Neural crest cell (in vitro differentiated cells): ENCODE measurements at regions not wholly inside any gene's neighbourhood (a gene's known extent, or its start where the extent isn't known, plus 50 kb on each side); places are given as distances from the start of the nearest gene placed in this dataset.

Experiments
- DNase-seq: peaks from one replicate; pipeline ENCODE4 v3.0.0; 2021; ENCODE audit warnings: low read depth, mixed read lengths, low spot score
- H3K27ac Mint-ChIP-seq: one replicate; pipeline ENCODE4 v1.8.0; 2021; ENCODE audit warnings: mild to moderate bottlenecking, mixed read lengths; ENCODE audit not compliant: unreplicated experiment
- H3K27me3 Mint-ChIP-seq: 2 replicates; pipeline ENCODE4 v1.8.0; 2021; ENCODE audit warnings: low read depth, mild to moderate bottlenecking, mixed read lengths
- H3K36me3 Mint-ChIP-seq: 2 replicates; pipeline ENCODE4 v1.8.0; 2021; ENCODE audit warnings: low read depth, mild to moderate bottlenecking, mixed read lengths
- H3K4me1 Mint-ChIP-seq: 2 replicates; pipeline ENCODE4 v1.8.0; 2021; ENCODE audit warnings: mixed read lengths
- H3K4me3 Mint-ChIP-seq: one replicate; pipeline ENCODE4 v1.8.0; 2021; ENCODE audit warnings: mild to moderate bottlenecking, mixed read lengths
- H3K9me3 Mint-ChIP-seq: 2 replicates; pipeline ENCODE4 v1.8.0; 2021; ENCODE audit warnings: mixed read lengths
- TF ChIP-seq, protein P1 (sequence below): fragments of 200-600 bp; sonication (generic); conservative IDR thresholded peaks from 2 replicates; pipeline ENCODE4 v1.5.0; 2021; ENCODE audit warnings: antibody characterized with exemption, mild to moderate bottlenecking

DNA sequence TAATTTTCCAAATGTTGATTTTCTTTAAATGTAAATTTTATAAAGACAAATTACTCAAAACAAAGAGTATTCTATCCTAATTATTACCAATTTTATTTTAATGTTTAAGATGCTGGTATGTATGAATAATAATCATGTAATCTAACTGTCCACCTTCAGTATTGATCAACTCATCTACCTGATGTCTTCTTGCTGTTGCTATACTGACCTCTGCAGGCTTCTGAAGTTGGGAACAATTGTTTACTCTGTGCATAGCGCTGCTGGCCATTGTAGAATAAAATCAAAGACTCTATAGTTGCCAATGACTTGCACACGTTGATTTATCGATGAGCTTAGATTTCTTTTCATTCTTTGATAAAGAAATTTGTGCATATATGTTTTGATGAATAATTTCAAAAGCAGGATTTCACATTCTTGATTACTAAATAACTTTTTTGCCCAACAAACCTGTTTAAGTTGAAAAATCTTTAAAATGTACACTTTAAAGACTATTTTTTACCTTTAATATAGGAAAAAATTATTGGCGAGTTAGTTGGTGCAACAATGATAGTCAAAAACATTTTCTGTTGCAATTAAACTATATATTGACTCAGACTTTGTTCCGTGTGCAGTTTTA, 282.3 kb downstream of the TFEC start:
- Mint-ChIP-seq H3K4me1 (no peaks in the 10 kb centered on the region), H3K27me3 (no peaks in the 10 kb centered on the region), H3K4me3 (no peak overlapping the region), H3K36me3 (no peaks in the 10 kb centered on the region), H3K27ac (no peak overlapping the region), H3K9me3 (no peaks in the 10 kb centered on the region)
- TF ChIP-seq, protein P1, sequence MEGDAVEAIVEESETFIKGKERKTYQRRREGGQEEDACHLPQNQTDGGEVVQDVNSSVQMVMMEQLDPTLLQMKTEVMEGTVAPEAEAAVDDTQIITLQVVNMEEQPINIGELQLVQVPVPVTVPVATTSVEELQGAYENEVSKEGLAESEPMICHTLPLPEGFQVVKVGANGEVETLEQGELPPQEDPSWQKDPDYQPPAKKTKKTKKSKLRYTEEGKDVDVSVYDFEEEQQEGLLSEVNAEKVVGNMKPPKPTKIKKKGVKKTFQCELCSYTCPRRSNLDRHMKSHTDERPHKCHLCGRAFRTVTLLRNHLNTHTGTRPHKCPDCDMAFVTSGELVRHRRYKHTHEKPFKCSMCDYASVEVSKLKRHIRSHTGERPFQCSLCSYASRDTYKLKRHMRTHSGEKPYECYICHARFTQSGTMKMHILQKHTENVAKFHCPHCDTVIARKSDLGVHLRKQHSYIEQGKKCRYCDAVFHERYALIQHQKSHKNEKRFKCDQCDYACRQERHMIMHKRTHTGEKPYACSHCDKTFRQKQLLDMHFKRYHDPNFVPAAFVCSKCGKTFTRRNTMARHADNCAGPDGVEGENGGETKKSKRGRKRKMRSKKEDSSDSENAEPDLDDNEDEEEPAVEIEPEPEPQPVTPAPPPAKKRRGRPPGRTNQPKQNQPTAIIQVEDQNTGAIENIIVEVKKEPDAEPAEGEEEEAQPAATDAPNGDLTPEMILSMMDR = peak; percentile 56
- DNase-seq = no peak

DNA sequence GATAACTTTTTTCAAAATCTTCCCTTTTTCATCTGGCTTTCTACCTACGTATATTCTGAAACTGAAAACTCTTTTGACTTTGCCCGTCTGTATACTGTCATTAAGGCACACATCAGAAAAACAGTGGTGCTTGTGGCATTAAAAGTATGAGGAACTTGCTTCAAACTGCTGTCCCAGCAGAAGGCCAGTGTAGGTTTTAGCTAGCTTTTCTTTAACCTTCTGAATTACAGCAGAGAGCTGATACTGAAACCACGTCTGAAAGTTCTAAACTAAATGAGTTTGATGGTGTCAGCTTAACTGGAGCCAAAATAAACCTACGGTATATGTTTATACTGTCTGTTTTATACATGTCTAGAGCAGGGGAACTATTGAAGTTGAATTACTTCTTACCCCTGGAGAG, 283.4 kb downstream of the TFEC start:
- H3K4me1 Mint-ChIP-seq = no peaks in the 10 kb centered on the region
- no peak overlapping the region for H3K4me3 Mint-ChIP-seq
- H3K27me3 Mint-ChIP-seq = no peaks in the 10 kb centered on the region
- TF ChIP-seq, protein P1 = no peak
- H3K36me3 Mint-ChIP-seq = no peaks in the 10 kb centered on the region
- no peaks in the 10 kb centered on the region for H3K9me3 Mint-ChIP-seq
- no peak overlapping the region for H3K27ac Mint-ChIP-seq
- DNase-seq = no peak

DNA sequence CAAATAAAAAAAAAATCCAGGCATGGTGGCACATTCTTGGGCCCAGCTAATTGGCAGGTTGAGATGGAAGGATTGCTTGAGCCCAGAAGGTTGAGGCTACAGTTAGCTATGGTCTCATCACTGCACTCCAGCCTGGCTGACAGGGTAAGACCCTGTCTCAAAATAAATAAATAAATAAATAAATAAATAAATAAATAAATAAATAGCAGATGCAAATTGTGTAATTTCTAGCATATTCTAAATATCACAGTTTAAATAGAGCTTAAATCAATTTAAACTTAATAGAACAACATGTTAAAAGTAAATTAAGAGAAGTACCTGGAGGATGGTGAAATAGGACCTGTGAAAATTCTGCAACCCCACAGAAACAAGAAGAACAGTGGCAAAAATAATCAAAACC, 290.5 kb downstream of the TFEC start:
- H3K4me3 Mint-ChIP-seq = no peak overlapping the region

DNA sequence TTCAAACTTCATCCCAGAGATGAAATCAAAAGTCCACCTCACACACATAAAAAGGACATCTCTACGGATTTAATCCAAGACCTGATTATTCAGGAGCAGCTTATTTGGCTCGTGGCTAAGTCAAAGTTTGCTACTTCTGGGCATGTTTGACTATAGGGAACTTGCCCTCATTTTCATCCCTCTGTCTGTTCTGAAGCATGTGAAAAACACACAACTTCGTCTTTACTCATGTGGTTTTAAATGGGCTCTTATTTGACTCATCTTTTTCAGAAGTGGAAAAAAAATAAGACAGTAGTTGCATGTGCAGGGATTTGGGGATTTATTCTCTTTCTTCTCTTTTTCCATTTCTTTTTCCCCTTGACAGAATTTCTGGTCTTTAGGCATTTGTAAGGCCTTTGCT, 295.9 kb downstream of the TFEC start:
- H3K9me3 Mint-ChIP-seq = peaks cover 3% of the 10 kb centered on the region
- no peak overlapping the region for H3K27ac Mint-ChIP-seq

More for the DNA sequence above, 290.5 kb downstream of the TFEC start:
- TF ChIP-seq, protein P1 = no peak
- Mint-ChIP-seq H3K36me3 (no peaks in the 10 kb centered on the region), H3K27me3 (no peaks in the 10 kb centered on the region), H3K9me3 (peaks cover 3% of the 10 kb centered on the region), H3K27ac (no peak overlapping the region), H3K4me1 (no peaks in the 10 kb centered on the region)
- no peak for DNase-seq

DNA sequence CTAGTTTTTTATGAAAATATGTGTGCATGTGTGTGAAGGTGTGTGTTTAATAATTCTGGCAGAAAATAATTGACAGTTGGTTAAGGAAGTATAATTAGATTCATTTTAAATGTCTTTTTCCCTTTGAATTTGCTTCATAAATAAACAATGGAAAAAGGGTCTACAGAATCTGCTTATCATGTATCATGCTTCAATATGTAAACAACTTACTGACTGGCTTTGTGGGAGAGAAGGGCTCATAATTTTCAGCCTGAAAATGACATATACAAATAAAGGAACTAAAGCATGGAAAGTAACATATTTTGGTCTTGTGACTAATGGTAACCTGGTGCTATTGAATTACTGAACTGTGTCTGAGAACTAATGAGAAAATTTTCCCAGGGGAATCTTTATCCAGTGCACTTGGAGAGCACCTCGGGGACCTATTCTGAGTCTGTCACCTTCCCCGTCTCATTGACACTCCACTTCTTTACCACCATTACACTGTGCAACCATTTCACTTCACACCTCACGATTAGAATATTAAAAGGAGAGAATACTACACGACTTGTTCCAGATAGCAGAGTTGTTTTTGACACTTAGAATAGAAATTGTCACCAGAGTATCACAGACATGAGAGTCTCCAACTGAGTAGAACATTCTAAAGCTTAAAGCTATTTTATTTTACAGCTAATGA, 298.6 kb downstream of the TFEC start:
- Mint-ChIP-seq H3K4me1 (peaks cover 8% of the 10 kb centered on the region), H3K9me3 (peaks cover 3% of the 10 kb centered on the region), H3K36me3 (no peaks in the 10 kb centered on the region), H3K27me3 (no peaks in the 10 kb centered on the region), H3K27ac (no peak overlapping the region), H3K4me3 (no peak overlapping the region)
- TF ChIP-seq, protein P1 = no peak
- no peak for DNase-seq

More for the DNA sequence above, 295.9 kb downstream of the TFEC start:
- no peaks in the 10 kb centered on the region for H3K27me3 Mint-ChIP-seq
- DNase-seq = no peak
- no peaks in the 10 kb centered on the region for H3K36me3 Mint-ChIP-seq
- H3K4me1 Mint-ChIP-seq = no peaks in the 10 kb centered on the region
- TF ChIP-seq, protein P1 = no peak
- no peak overlapping the region for H3K4me3 Mint-ChIP-seq
